Transverse colon (tissue), 4 donors: ENCODE measurements at regions not wholly inside any gene's neighbourhood (a gene's known extent, or its start where the extent isn't known, plus 50 kb on each side); places are given as distances from the start of the nearest gene placed in this dataset.

Experiments
- EP300 ChIP-seq: sonication (generic); formaldehyde crosslinking; IDR thresholded peaks from one replicate; pipeline ENCODE4 v1.6.1; 2017; ENCODE audit warnings: antibody characterized with exemption, low read depth
- POLR2A ChIP-seq: fragments of 450-650 bp; IDR thresholded peaks from one replicate; pipeline ENCODE4 v1.6.1; 2016; ENCODE audit warnings: antibody characterized with exemption, mild to moderate bottlenecking, moderate library complexity
- POLR2AphosphoS5 ChIP-seq, 3 donors: sonication (generic); formaldehyde crosslinking; IDR thresholded peaks; one replicate each; pipeline ENCODE4 v1.6.1; 2016; ENCODE audit warnings: antibody characterized with exemption in 3 of 3
- TF ChIP-seq, protein P1 (sequence below), 5 experiments: fragments of 200-600 bp in 3 of 5; fragments of 450-650 bp in 2 of 5; sonication (generic) in 3 of 5; IDR thresholded peaks; 1 replicate in 2 of 5; 2 replicates in 3 of 5; pipeline ENCODE4 v1.5.1; 2016 to 2017; ENCODE audit warnings: antibody characterized with exemption in 5 of 5, inconsistent platforms in 3 of 5, mild to moderate bottlenecking in 2 of 5, moderate library complexity in 1 of 5

DNA sequence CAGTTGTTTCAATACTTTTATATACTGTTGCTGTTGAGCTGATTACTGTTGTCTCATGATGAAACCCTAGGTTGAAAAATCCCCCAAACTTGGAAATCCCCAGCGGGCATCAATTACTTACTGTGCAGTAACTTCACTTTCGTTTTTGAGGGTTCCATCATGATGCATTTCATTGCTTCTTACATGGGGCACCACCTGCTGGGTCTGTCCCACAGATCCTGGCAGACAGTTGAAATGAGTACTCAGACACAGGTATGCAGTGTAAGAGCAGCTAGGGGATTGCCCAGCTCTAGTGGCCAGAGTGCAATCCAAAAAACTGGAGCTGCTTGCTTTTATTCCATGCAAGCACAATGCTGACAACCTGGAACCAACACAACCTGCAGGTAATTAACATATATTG, 132.5 kb upstream of the ZNF91 start:
- TF ChIP-seq, protein P1, sequence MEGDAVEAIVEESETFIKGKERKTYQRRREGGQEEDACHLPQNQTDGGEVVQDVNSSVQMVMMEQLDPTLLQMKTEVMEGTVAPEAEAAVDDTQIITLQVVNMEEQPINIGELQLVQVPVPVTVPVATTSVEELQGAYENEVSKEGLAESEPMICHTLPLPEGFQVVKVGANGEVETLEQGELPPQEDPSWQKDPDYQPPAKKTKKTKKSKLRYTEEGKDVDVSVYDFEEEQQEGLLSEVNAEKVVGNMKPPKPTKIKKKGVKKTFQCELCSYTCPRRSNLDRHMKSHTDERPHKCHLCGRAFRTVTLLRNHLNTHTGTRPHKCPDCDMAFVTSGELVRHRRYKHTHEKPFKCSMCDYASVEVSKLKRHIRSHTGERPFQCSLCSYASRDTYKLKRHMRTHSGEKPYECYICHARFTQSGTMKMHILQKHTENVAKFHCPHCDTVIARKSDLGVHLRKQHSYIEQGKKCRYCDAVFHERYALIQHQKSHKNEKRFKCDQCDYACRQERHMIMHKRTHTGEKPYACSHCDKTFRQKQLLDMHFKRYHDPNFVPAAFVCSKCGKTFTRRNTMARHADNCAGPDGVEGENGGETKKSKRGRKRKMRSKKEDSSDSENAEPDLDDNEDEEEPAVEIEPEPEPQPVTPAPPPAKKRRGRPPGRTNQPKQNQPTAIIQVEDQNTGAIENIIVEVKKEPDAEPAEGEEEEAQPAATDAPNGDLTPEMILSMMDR (IDR thresholded peaks at IDR 0.05): no peak
- TF ChIP-seq POLR2A (no peak), EP300 (no peak), POLR2AphosphoS5 (IDR thresholded peaks at IDR 0.05) (no peak)
